ENCODE measurements at regions not wholly inside any gene's neighbourhood (a gene's known extent, or its start where the extent isn't known, plus 50 kb on each side); places are given as distances from the start of the nearest gene placed in this dataset.

DNA sequence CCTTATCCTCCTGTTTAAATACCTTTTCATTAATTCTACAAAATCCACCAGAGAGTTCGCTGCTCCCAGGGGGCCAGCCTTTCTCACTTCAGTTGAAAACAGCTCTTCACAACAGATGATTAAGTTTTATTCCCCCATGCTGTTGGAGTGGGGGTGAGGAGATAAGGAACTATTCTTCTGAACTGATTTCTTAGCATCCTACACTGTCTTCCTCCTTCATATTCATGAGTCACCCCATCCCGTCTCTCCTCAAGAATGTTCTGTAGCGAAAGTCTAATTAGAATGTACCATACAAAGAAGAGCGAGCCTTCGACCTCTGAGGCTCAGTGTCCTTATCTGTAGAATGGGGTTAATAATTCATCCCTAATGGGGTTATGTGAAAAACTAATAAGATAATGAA lies 138.0 kb downstream of the PIK3R1 start:
- TF ChIP-seq, protein P1, sequence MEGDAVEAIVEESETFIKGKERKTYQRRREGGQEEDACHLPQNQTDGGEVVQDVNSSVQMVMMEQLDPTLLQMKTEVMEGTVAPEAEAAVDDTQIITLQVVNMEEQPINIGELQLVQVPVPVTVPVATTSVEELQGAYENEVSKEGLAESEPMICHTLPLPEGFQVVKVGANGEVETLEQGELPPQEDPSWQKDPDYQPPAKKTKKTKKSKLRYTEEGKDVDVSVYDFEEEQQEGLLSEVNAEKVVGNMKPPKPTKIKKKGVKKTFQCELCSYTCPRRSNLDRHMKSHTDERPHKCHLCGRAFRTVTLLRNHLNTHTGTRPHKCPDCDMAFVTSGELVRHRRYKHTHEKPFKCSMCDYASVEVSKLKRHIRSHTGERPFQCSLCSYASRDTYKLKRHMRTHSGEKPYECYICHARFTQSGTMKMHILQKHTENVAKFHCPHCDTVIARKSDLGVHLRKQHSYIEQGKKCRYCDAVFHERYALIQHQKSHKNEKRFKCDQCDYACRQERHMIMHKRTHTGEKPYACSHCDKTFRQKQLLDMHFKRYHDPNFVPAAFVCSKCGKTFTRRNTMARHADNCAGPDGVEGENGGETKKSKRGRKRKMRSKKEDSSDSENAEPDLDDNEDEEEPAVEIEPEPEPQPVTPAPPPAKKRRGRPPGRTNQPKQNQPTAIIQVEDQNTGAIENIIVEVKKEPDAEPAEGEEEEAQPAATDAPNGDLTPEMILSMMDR (IDR thresholded peaks at IDR 0.05 in 2 of 3, conservative IDR thresholded peaks at IDR 0.05 in 1 of 3; ENCODE audit: borderline replicate concordance in 1 of 3, insufficient read depth in 1 of 3, low read depth in 2 of 3, low read length in 2 of 3), result no peak
- TF ChIP-seq POLR2A (IDR thresholded peaks at IDR 0.05; ENCODE audit: borderline replicate concordance, extremely low read depth, insufficient read depth, insufficient read length) (no peak), SP1 (IDR thresholded peaks at IDR 0.05; ENCODE audit: low read depth) (no peak), EZH2phosphoT487 (IDR thresholded peaks at IDR 0.05; ENCODE audit: borderline replicate concordance) (no peak), RAD21 (IDR thresholded peaks at IDR 0.05; ENCODE audit: low read depth) (no peak), CBX3 (IDR thresholded peaks at IDR 0.05; ENCODE audit: low read depth) (no peak), SIN3A (IDR thresholded peaks at IDR 0.05; ENCODE audit: low read depth) (no peak), EZH2 (IDR thresholded peaks at IDR 0.05) (no peak), TCF7L2 (IDR thresholded peaks at IDR 0.05; ENCODE audit: borderline replicate concordance, extremely low read depth, insufficient read depth, insufficient read length) (no peak), CEBPB (IDR thresholded peaks at IDR 0.05; ENCODE audit: low read depth) (no peak), POLR2AphosphoS5 (IDR thresholded peaks at IDR 0.05; ENCODE audit: low read depth, low read length) (no peak)
- TF ChIP-seq, protein P2, sequence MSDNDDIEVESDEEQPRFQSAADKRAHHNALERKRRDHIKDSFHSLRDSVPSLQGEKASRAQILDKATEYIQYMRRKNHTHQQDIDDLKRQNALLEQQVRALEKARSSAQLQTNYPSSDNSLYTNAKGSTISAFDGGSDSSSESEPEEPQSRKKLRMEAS (IDR thresholded peaks at IDR 0.05), result no peak
- TF ChIP-seq, protein P3, sequence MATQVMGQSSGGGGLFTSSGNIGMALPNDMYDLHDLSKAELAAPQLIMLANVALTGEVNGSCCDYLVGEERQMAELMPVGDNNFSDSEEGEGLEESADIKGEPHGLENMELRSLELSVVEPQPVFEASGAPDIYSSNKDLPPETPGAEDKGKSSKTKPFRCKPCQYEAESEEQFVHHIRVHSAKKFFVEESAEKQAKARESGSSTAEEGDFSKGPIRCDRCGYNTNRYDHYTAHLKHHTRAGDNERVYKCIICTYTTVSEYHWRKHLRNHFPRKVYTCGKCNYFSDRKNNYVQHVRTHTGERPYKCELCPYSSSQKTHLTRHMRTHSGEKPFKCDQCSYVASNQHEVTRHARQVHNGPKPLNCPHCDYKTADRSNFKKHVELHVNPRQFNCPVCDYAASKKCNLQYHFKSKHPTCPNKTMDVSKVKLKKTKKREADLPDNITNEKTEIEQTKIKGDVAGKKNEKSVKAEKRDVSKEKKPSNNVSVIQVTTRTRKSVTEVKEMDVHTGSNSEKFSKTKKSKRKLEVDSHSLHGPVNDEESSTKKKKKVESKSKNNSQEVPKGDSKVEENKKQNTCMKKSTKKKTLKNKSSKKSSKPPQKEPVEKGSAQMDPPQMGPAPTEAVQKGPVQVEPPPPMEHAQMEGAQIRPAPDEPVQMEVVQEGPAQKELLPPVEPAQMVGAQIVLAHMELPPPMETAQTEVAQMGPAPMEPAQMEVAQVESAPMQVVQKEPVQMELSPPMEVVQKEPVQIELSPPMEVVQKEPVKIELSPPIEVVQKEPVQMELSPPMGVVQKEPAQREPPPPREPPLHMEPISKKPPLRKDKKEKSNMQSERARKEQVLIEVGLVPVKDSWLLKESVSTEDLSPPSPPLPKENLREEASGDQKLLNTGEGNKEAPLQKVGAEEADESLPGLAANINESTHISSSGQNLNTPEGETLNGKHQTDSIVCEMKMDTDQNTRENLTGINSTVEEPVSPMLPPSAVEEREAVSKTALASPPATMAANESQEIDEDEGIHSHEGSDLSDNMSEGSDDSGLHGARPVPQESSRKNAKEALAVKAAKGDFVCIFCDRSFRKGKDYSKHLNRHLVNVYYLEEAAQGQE (IDR thresholded peaks at IDR 0.05; ENCODE audit: low read depth), result no peak
- TF ChIP-seq, protein P4, sequence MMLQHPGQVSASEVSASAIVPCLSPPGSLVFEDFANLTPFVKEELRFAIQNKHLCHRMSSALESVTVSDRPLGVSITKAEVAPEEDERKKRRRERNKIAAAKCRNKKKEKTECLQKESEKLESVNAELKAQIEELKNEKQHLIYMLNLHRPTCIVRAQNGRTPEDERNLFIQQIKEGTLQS (IDR thresholded peaks at IDR 0.05), result no peak

Measured in HCT116 (cell line).